Thymus (tissue), 11 donors: ENCODE measurements at regions not wholly inside any gene's neighbourhood (a gene's known extent, or its start where the extent isn't known, plus 50 kb on each side); places are given as distances from the start of the nearest gene placed in this dataset.

ENCODE experiments used
- DNase-seq, 9 donors: peaks; one replicate each; pipeline ENCODE4 v3.0.0-alpha.2; 2013; ENCODE audit warnings: low spot score in 9 of 9, low read depth in 6 of 9, missing footprints in 1 of 9
- H3K27ac ChIP-seq, 2 donors: one replicate each; pipeline ENCODE4 v1.5.1; 2013; ENCODE audit warnings: control low read depth in 1 of 2, low read depth in 1 of 2, low read length in 1 of 2, mild to moderate bottlenecking in 1 of 2, moderate library complexity in 1 of 2
- H3K27me3 ChIP-seq, 2 donors: one replicate each; pipeline ENCODE4 v1.5.1; 2013; ENCODE audit warnings: low read length in 1 of 2; ENCODE audit not compliant: control insufficient read depth in 2 of 2, insufficient read depth in 1 of 2
- H3K36me3 ChIP-seq, 2 donors: one replicate each; pipeline ENCODE4 v1.5.1; 2013; ENCODE audit warnings: low read length in 1 of 2, mild to moderate bottlenecking in 1 of 2, moderate library complexity in 1 of 2; ENCODE audit not compliant: control insufficient read depth in 2 of 2, insufficient read depth in 2 of 2
- H3K4me1 ChIP-seq, 2 donors: one replicate each; pipeline ENCODE4 v1.5.1; 2013; ENCODE audit warnings: low read length in 2 of 2; ENCODE audit not compliant: control insufficient read depth in 2 of 2, insufficient read depth in 2 of 2
- H3K4me3 ChIP-seq, 2 donors: one replicate each; pipeline ENCODE4 v1.5.1; 2013; ENCODE audit warnings: low read length in 2 of 2, control low read depth in 1 of 2, mild to moderate bottlenecking in 1 of 2
- H3K9me3 ChIP-seq, 2 donors: one replicate each; pipeline ENCODE4 v1.5.1; 2013; ENCODE audit warnings: low read length in 1 of 2, mild to moderate bottlenecking in 1 of 2; ENCODE audit not compliant: control insufficient read depth in 2 of 2, insufficient read depth in 1 of 2
- WGBS: extraction: QIAGEN DNeasy Blood & Tissue Kit; methylation state at CpG from one replicate; pipeline ENCODE4 v1.1.7; 2013; 5-methylcytosine and 5-hydroxymethylcytosine counted together
- donor health status: healthy.

- Histone ChIP-seq H3K9me3 (no peaks in the 10 kb centered on the region), H3K36me3 (no peaks in the 10 kb centered on the region), H3K27me3 (no peaks in the 10 kb centered on the region), H3K4me1 (no peaks in the 10 kb centered on the region), H3K4me3 (no peak overlapping the region), H3K27ac (no peak overlapping the region)
- no peak for DNase-seq
- WGBS, result 89% methylated on average over 13 of the region's 13 CpGs
Observed at GRCh38 chr19:31496076-31496475, 146.8 kb upstream of the TSHZ3 start.

- Histone ChIP-seq H3K27ac (no peak overlapping the region), H3K4me3 (no peak overlapping the region), H3K36me3 (no peaks in the 10 kb centered on the region), H3K9me3 (no peaks in the 10 kb centered on the region), H3K27me3 (no peaks in the 10 kb centered on the region), H3K4me1 (no peaks in the 10 kb centered on the region)
- WGBS, result 91% methylated on average over 2 of the region's 2 CpGs
- DNase-seq, result no peak
Observed at GRCh38 chr19:31497709-31498108, 148.5 kb upstream of the TSHZ3 start.

GRCh38 chr19:31498781-31499180 is 149.5 kb upstream of the TSHZ3 start:
- no peaks in the 10 kb centered on the region for H3K27me3 ChIP-seq
- no peak for DNase-seq
- no peaks in the 10 kb centered on the region for H3K9me3 ChIP-seq
- H3K36me3 ChIP-seq, result no peaks in the 10 kb centered on the region
- 96% methylated on average over 3 of the region's 3 CpGs for WGBS
- no peak overlapping the region for H3K27ac ChIP-seq
- H3K4me3 ChIP-seq, result no peak overlapping the region
- H3K4me1 ChIP-seq, result no peaks in the 10 kb centered on the region

- no peak for DNase-seq
- H3K4me1 ChIP-seq, result no peaks in the 10 kb centered on the region
- H3K27me3 ChIP-seq, result no peaks in the 10 kb centered on the region
- H3K9me3 ChIP-seq, result no peaks in the 10 kb centered on the region
- H3K4me3 ChIP-seq, result no peak overlapping the region
- WGBS, result 70% methylated on average over 8 of the region's 8 CpGs
- no peak overlapping the region for H3K27ac ChIP-seq
- H3K36me3 ChIP-seq, result no peaks in the 10 kb centered on the region
Observed at GRCh38 chr19:31499281-31500196, 150.3 kb upstream of the TSHZ3 start.

- 41% methylated on average over 8 of the region's 8 CpGs for WGBS
- no peaks in the 10 kb centered on the region for H3K27me3 ChIP-seq
- no peaks in the 10 kb centered on the region for H3K9me3 ChIP-seq
- H3K4me3 ChIP-seq, result no peak overlapping the region
- no peaks in the 10 kb centered on the region for H3K36me3 ChIP-seq
- no peak overlapping the region for H3K27ac ChIP-seq
- no peaks in the 10 kb centered on the region for H3K4me1 ChIP-seq
- DNase-seq, result peak in 1 of 9 donors; percentile 2
Observed at GRCh38 chr19:31500197-31500830, 151.1 kb upstream of the TSHZ3 start.

GRCh38 chr19:31500946-31501345 is 151.7 kb upstream of the TSHZ3 start:
- WGBS, result 94% methylated on average over 11 of the region's 11 CpGs
- no peak for DNase-seq

GRCh38 chr19:31501427-31502195 is 152.4 kb upstream of the TSHZ3 start:
- H3K27ac ChIP-seq, result no peak overlapping the region
- no peak overlapping the region for H3K4me3 ChIP-seq
- no peaks in the 10 kb centered on the region for H3K27me3 ChIP-seq
- H3K9me3 ChIP-seq, result no peaks in the 10 kb centered on the region
- WGBS, result 91% methylated on average over 4 of the region's 4 CpGs
- no peaks in the 10 kb centered on the region for H3K4me1 ChIP-seq
- H3K36me3 ChIP-seq, result no peaks in the 10 kb centered on the region
- DNase-seq, result no peak

More at GRCh38 chr19:31500946-31501345, 151.7 kb upstream of the TSHZ3 start:
- Histone ChIP-seq H3K4me1 (no peaks in the 10 kb centered on the region), H3K27me3 (no peaks in the 10 kb centered on the region), H3K4me3 (no peak overlapping the region), H3K36me3 (no peaks in the 10 kb centered on the region), H3K9me3 (no peaks in the 10 kb centered on the region), H3K27ac (no peak overlapping the region)

- no peaks in the 10 kb centered on the region for H3K4me1 ChIP-seq
- no peak overlapping the region for H3K27ac ChIP-seq
- no peak overlapping the region for H3K4me3 ChIP-seq
- DNase-seq, result no peak
- no peaks in the 10 kb centered on the region for H3K27me3 ChIP-seq
- 95% methylated on average over 17 of the region's 17 CpGs for WGBS
- H3K36me3 ChIP-seq, result no peaks in the 10 kb centered on the region
- no peaks in the 10 kb centered on the region for H3K9me3 ChIP-seq
Observed at GRCh38 chr19:31502536-31503170, 153.4 kb upstream of the TSHZ3 start.
